HG03558 (cell line): ENCODE measurements at regions not wholly inside any gene's neighbourhood (a gene's known extent, or its start where the extent isn't known, plus 50 kb on each side); places are given as distances from the start of the nearest gene placed in this dataset.

Experiments used
- ATAC-seq: cut with Tn5 transposase; IDR thresholded peaks from one replicate; pipeline ENCODE4 v1.9.1; 2021; ENCODE audit warnings: moderate number of reproducible peaks; ENCODE audit not compliant: unreplicated experiment; ENCODE audit errors: extremely low read depth

DNA sequence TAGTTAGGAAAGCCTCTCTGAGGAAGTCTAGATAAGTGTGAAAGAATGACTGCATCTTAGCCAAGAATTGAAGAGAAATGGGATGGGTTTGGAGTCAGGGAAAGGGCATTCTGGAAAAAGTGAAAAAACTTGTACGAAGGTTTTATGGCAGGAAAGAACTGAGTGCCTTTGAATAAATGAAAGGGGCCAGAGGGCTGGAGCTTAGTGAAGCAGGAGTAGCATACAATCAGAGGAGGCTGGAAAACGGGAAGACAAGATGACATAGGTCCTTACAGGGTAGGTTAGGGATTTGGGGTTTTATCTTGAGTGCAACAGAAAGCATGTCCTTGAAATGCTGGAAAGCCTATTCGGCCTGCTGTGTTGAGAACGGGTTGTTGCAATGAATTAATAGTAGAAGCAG, 152.6 kb upstream of the RND3 start:
- ATAC-seq: no peak

DNA sequence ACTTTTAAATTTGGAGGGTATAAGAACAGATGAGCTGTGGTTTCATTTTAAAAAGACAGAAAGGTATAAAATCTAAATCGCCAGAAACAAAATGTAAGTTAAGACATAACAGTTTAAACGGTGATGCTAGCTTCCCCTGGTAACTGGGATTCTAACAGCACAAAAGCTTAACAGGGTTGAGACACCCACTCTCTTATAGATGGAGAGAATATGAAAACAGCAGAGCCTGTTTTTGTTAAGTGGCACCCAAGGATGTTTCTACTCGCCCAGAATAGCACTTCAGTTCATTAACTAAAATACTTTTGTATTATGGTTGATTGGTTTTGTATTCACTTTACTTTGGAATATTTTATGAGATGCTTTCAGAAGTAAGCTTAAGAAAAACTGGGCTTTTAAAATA, 151.9 kb upstream of the RND3 start:
- ATAC-seq: no peak

DNA sequence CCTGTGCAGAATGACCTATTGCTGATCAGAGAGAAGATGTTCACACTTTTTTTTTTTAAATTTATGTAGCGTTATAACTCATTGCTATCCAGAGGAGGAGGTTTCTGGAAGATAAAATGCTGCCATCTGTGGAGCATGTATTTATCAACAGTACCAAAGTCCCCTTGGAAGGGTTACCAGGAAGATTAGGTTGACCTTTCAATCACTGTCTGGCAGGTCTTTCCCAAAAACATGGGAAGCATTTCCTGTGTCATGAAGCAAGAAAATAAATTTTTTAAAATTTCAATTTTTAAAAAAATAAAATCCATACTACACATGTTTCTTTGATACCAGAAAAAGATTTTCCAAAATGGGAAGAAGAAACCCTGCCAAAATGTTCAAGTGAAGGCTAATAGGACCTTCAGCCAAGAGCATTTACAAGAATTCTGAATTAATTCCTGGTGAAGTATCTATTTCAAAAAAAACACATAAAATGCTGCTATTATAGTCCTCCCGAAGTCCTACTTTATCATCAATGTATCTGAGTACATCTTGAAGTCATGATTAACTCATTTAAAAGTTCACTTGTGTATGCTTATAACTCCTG, 143.9 kb upstream of the RND3 start:
- no peak for ATAC-seq

DNA sequence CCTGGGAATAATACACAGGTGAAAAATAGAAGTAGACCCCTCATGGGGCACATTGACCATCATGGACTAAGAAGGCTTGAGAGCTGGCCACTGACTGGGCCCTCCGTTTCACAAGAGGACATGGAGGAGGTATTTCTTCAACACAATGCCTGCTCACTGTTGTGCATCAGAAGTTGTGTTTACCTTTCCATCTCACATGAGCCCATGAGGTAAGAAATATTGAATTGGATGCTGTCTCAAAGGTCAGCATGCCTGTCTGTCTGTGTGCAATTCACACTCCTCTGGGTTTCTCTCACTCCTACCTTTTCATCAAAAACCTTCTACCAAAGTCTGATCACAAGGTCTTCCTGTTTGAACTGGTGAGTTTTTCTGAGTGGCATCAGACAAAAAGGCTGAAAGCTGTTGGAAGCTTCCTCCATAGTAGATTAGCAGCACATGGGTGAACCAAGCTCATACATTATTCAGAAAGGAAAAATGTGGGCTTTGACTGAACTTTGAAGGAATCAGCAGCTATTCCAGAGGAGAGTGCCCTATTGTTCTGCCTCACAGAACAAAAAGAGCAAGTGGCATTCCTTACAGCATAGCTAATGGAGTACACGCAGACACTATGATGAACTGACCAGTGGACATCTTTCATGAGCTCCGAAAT, 143.2 kb upstream of the RND3 start:
- ATAC-seq: no peak

DNA sequence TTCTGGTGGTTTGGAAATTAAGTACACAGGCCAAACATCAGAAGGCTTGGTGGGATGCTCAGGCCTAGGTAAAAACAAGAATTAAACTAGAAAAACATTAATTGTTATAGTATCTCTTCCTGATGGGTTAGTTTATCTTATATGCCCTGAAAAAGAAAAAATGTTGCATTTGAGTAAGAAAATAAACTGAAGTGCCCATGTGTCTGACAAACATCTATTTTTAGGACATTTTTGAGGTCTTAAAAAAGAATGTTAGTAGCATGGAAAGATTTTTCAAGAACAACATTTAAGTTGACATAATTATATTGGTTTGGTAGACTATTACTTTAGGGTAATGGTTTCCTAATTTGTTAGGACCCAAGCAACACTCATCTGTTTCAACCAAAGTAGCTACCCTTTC, 140.1 kb upstream of the RND3 start:
- ATAC-seq: no peak

DNA sequence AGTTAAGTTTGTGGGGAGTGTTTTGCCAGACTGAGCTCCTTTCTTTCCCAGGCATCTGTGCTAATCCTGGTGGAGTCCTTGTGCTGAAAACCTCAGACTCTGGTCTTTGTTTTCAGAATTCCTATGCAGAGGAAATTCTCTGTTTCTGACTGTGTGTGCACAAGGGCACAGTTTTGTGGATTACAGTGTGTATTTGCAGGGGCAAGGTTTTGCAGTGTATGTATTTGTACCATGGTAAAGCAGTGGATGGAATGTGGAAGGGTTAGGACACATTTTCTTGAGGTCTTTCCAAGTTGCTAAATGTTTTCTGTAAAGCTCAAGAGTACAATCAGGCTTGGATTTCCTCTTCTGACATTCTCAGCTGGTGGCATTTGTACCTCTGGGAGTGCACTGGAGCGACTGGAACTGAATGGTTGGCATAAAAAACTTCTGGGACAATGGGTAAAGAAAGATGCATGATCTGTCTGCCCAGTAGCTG, 139.5 kb upstream of the RND3 start:
- ATAC-seq: no peak

DNA sequence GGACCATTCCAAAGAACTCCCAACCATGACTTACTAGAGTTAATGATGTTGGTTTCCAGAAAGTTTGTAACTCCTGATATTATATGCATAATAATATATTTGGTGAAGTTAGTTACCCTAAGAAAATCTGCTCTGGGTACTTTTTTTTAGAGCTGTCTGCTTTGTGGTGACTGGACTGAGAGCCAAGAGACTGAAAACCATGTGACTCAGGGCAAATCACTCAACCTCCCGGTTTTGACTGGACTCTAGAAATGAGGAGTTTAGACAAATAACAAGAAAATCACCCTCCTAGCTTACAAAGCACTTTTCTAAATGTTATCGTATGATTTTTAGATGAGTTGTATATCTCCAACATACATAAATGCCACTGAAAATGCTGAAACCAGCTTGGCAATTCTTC, 138.3 kb upstream of the RND3 start:
- no peak for ATAC-seq

DNA sequence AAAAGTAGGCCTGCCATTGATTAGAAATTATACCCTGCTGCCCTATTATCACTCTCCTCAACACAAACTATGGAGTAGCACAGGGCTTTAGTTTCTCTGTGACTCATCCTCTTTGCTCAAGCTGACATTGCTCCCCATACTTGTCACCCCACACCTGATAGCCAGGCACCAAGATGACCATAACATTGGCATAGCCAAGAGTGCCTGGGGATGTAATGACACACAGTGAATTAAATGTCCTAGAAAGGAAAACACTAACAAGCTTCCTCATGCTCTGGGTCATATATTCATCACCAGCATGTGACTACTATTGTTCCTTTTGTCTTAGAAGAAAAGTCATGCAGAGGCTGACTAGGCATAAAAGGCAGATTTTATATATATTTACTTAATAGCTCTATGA, 137.8 kb upstream of the RND3 start:
- ATAC-seq: no peak

DNA sequence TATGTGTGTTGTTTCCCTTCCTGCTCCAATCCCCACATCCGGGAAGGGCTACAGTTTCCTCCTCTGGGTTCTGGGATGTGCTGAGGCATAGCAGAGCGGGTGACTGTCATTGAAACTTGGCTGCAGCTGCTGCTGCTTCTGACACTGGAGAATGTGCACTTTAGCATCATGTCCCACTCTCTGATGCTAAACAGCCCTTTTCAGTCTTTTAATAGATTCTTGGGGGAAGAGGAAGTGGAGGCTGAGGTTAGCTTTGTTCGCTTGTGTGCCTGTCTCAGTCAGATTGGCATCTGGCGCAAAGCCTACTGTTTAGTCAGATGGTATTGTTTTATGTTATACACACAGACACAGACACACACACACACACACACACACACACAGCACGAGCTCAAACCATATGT, 136.5 kb upstream of the RND3 start:
- ATAC-seq: no peak

DNA sequence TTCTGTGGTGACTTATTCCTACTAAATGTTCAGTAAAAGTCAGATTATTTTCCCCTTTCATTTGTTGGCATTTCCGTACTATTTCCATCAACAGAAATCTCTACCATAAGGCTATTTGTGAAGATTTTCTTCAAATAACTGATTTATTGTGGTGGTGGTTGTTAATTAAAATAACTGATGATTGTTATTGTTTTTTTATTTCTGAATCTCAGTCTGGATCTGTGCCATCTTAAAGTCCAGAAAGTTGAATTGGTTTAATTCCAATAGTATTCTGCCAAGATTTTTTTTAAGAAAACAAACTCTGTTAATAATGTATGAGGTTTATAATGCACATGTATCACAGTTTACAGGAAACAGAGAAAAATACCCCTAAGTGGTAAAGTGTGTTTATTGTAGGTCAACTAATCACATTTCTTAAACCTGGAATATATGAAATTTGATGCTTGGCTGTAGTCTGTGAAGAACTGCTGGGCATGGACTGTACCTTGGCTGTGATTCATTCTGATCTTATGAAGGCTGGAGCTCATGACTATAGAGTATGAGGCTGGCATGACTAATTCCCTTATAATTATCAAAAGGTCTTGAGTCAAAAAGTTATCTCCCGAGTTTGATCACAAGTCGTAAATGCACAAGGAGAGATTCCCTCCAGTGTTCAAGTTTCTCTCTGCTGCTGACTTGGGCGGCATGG, 134.2 kb upstream of the RND3 start:
- no peak for ATAC-seq

DNA sequence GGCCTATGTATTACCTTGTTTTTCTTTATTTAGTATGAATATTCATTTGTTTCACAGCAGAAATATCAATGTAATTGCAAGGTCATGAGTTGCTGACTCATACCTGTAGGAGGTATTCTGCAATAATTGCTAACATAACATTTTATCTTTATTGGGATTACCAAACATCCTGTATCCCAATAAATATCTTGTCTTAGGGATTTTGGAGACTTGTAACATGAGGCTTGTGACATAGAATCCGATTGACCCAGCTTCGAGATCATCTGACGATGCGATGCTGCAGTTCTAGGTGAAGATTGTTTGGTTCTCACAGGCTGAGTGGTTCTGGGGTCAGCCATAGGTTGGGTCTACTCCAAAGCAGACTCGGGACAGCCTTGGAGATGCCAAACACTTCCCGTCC, 133.4 kb upstream of the RND3 start:
- ATAC-seq: no peak

DNA sequence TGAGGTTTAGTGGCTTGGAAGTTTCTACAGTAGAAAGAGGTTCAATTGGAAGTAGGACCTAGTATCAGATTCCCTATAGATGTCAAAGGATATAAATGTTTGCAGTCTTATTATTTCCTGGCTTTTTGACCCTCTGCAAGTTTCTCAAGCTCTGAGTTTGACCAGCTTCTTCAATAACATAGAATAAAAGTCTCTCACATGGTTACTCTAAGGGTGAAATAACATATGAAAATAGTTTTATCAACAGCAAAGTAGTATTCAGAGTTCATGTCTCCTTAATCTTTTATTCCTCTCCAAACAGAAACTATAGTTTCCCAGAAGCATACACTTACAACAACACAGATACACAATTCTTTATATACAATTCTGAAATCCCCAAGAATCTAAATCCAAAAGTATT, 132.9 kb upstream of the RND3 start:
- no peak for ATAC-seq

DNA sequence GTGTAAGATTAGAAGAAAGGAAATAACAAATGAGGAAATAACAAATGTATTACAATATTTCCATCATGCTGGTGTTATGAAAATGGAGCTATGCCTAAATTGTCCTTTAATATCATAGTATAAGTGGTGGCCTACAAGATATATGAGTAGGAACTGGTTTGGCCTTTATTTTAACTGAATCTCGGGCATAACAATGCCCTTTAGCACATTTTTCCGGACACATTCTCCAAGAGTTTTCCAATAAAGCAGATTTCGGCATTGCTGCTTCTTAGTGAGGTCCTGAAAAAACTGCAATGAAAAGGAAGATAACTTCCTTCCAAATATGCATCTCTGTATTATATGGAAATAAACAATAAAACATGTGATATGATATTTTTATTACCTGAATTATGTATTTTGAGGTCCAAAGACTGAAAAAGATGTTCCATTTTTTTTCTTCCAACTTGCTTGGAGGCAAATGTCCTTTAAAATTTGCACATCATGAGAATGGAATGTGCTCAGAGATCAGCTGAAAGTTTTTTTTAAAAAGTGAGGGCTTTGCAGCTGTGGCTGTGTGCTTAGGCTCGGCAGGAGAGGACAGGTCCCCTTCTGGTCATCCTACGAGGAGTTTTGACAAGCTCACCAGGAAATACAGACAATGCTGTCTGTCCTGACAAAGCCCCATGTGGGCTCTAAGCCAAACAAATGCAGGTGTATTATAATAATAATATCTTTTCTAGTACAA, 132.3 kb upstream of the RND3 start:
- no peak for ATAC-seq

DNA sequence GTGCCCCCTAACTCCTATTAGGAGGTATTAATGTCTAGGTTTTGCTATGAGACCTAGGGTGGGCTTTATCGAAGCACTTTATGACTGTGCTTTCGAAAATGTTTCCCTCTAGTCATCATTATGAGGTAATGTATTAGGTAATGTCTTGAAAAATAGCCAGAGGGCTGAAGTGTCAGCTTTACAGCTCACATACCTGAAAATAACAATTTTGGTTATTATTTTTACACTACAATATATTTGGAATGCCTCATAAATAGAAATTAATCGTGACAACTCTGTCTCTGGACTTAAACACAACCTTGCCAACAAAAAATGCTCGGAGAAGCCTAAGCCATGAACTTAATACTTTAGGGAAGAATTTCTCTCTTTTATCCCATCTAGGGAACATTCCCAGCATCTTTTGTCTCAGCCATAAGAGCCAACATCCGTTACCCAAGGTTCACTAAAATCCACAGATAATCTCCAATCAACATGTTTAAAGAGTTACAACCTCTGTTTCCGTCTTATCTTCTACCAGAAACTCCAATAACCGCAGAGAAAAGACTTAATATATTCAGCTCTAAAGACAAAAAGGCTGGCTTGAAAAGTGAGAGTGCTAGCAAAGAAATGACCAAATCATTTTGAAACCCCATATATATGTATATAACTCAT, 130.9 kb upstream of the RND3 start:
- ATAC-seq: no peak

DNA sequence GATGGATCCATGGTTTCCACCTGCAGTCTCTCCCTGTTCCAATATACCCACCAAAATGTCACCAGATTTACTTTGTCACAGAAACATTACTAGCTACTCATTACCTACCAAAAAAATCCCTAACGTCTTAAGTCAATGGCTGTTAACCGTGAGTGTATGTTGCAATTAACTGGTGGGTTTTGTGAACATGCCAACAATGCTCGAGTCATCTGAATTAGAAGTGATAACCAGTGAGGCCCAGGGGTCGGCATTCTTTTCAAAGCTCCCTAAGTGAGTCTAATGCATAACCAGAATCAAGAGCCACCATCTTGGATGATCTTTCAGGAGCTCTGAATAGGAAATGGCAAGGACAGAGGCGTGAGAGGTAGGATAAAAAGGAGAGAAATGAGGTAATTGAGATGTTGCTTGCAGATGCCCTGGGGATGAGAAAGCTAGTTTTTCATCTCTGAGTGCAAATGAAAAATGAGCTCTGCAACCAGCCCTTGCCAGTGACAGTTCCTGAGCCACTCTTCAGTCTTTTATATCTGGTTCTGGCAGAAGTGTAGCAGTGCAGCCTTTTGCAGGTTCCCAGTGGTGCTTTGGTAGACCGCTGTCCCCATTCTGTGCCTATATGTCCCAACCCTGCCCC, 130.0 kb upstream of the RND3 start:
- ATAC-seq: no peak

DNA sequence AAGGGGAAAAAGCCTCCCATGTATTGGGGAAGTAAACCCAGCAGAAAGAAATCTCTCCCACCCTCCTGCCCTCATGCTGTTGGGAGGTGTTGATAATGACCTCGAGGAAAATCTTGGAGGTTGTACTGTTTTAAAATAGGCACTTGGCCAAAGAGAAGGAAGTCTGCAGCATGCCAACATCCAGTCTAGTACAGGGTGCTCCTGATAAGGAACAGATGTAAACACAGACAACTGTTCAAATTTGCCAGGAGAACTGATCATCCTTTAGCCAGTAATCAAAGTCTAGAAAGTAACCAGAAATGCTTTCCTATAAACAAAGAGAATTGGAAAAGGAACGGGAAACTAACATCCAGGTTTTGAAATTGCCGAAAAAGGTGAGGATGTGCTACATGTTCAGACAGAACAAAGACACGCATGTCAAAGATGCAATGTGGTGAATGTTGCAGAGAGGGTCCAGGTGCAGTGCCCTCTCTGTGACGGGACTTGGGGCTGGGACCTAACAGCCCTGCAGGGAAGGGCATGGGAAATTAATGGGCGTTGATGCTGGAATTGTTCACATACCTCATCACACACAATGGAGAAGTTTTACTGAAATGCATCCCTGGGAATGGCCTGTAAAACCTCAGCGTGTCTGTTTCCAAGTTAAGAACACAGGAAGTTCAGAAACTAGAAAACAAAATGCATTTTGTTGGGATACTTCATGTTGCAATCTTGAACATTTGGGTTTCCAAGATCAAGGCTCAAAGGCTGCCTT, 125.7 kb upstream of the RND3 start:
- ATAC-seq: no peak

DNA sequence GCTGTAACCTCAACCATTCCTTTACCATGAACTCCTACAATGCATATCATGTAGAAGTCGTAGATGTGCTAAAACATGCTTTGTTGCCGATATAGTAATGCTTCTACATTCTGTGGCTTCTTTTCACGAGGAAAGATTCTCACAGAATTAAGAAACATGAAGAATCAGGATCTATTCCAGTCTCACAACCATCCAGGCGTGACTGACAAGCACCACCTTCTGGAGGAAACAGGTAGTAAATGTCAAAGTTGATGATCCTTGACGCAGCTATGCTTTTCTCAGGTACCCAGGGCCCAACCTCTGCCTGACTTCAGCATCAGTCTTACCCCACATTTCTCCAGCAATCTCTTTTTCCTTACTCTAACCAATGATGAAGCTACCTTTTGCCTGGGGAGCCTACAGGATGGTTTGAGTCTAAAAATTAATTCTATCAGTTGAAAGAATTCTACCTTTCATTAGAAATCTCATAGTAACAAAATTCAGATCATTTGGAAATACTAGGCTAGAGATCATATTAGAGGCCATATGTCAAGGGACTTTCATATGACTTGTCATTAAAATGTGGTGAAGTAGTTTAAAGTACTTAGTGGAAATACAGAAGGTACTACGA, 123.3 kb upstream of the RND3 start:
- ATAC-seq: no peak

DNA sequence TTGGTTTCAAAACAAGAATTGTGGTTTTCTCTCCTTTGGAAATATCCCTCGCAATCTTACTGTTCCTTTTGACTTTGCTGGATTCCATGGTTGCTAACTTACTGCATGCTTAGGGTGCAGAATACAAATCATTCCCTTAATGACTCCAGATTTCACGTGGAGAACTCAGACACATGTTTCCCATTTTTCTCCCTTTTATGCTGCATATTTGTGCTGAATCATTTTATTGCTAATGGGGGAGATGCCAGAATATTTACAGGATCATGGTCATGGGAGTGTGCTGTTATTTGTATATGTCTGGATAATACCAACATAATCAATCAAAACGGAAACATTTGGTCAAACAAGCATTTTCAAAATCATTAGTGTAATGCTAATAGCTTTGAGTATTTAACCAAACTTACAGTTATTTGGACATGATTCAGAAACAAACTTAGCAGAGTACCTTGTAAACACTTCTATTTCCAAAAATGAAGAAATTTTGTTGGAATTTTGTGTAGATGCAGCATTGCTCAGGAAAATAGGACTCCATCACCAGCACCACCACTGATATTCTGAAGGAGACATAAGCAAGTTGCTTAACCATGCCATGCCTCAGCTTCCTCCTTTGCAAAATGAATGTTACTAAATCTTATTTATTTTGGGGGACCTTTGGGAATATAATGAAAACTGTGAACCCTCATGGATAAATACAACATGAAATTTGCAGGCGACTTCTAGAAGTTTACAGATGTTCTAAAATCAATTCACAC, 122.5 kb upstream of the RND3 start:
- ATAC-seq: no peak
